NCI-H345 (cell line): ENCODE measurements at regions not wholly inside any gene's neighbourhood (a gene's known extent, or its start where the extent isn't known, plus 50 kb on each side); places are given as distances from the start of the nearest gene placed in this dataset.
"Not testable (repeated sequence)": the region's sequence is repeated elsewhere in the genome, so short reads cannot be mapped to it uniquely, and the experiment has no call there.

Experiments used
- DNase-seq: peaks from one replicate; lab custom pipeline; 2025; lab: John Stamatoyannopoulos, UW

GRCh38 chr11:34794696-34795095, 121.5 kb downstream of the APIP start:
- no peak for DNase-seq

DNA sequence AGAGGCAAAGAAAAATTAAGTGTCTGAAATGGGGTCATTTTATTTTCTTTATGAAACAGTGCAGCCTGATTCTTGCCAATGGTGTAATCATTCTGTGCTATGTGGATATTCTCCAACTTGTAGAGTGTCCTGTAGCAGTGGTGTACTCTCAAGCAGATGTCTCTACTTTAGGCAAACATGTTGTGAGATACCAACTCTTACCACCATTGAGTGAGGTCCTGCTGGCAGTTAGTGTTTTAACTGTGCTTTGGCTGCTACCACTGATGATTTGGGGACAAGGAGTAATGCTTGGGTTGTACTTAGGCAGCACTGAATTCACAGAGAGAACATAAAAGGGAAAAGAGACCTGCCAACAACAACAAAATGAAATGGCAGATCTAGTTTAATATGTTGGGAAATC, 122.5 kb downstream of the APIP start:
- no peak for DNase-seq

DNA sequence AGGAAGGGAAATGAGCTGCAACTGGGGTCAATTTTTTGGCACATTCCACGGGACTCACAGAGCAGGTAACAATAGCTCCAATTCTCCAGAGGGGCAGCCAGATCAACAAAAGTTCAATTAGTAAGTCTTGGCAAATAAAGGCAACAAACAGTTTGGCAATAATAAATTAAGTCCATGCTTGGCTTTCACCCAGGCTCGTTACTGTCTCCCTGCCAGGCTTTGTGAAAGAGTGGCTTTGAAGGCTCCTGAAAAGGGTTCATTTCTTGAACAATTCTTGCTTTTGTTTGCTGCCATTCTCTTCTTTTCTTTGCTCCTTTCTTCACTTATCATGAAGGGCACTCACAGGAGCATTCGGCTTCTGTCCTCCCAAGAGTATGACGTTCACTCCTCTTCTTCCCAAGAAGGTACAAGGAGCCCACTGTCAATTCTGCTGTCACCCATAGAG, 123.3 kb downstream of the APIP start:
- DNase-seq: no peak

GRCh38 chr11:34791780-34792542, 124.2 kb downstream of the APIP start:
- no peak for DNase-seq

DNA sequence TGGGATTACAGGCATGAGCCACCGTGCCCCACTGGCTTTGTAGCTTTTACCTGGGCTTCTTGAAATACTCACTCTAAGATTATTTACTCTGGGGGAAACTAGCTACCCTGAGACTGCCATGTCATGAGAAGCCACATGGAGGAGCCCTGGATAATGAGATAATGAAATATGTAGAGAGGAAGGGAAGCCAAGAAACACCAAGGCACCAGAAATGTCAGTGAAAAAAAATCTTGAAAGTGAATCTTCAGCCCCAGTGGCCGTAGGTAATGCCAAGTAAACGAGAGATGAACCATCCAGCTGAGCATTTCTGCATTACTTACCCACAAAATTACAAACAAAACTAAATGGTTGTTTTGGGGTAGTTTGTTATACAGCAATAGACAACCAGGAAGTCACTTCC, 125.6 kb downstream of the APIP start:
- DNase-seq: no peak

DNA sequence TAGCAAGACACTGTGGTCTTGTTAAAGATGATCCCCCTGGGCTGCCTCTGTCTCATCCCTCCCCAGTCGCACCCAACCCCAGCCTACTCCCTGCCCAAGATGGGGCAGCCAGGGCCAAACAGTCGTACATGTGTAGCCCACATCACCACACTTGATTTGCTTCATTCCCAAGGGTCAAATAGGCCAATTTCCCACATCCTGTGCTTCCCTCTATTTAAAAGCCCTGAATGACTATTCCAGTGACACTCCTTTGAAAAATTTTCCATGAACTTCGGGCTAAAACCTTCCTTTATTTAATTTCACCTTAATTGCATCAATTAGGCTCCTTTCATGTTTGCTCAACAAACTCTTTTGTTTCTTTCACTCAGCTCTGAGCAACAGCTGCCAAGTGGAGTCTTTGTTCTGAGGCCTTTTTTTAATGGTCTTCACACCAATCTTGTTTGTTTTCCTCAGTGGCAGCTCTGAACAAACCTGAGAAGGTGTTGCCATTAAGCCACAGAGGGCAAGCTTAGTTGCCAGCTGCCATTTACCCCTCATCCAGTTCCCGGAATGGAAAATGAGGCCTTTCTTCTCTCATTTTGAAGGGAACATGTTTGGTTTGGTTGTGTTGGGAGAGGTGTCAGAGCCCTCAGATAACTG, 126.9 kb downstream of the APIP start:
- DNase-seq: peak; percentile 73

DNA sequence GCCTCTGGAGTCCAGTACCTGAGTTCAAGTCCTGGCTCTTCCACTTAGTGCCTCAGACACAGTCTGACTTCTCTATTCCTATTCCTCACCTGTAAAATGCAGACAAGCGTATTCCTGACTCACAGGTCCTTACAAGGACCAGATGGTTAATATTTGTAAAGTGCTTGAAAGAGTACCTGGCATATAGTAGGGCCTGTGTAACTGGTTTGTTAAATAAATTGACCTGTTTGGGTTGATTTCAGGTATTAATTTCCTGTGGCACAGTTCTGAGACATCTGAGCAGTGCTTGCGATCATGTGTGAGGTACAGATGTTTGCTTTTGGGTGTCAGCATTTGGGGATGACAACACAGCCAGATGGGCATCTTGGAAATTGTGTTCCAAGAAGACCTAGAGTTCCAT, 127.5 kb downstream of the APIP start:
- DNase-seq: no peak

- DNase-seq: no peak
Observed at GRCh38 chr11:34787895-34788294, 128.3 kb downstream of the APIP start.

DNA sequence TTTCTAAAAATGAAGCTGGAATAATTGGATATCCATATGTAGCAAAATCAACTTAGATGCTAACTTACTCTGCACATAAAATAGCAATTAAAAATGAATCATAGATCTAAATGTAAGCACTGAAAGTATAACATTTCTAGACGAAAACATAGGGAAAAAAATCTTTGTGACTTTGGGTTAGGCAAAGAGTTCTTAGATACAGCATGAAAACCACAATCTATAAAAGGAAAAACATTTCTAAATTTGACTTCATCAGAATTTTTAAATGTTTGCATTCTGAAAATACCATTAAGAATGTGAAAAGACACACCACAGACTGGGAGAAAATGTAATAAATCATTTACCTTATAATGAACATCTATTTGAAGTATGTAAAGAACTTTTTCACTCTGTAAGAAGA, 128.8 kb downstream of the APIP start:
- DNase-seq: no peak

GRCh38 chr11:34784318-34784841, 131.8 kb downstream of the APIP start:
- DNase-seq: no peak

- no peak for DNase-seq
Observed at GRCh38 chr11:34783816-34784317, 132.3 kb downstream of the APIP start.

DNA sequence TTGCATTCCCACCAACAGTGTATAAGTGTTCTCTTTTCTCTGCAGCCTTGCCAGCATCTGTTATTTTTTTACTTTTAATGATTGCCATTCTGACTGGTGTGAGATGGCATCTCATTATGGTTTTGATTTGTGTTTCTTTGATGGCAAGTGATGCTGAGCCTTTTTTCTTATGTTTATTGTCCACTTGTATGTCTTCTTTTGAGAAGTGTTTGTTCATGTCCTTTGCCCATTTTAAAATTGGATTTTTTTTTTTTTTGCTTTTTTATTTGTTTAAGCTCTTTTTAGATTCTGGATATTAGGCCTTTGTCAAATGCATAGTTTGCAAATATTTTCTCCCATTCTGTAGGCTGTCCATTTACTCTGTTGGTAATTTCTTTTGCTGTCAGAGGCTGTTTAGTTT, 134.4 kb downstream of the APIP start:
- DNase-seq: not testable (repeated sequence)

- no peak for DNase-seq
Observed at GRCh38 chr11:34775417-34775888, 140.7 kb downstream of the APIP start.

DNA sequence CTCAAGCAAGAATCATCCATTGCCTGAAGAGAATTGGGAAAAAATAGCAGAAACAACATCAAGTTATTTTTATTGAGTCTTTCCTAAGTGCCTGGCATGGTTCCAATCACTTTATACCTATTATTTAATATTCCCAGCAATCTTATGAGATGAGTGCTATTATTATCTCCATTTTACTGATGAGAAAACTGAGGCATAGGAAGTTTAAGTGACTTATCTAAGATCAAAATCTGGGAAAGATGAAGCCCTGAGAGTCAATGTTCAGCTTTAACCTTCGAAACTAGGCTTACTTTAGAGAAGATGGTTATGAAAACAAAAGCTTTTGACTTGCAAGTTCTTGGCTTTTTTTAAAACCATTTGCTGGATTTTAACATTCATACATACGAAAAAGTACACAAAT, 141.6 kb downstream of the APIP start:
- no peak for DNase-seq

- DNase-seq: no peak
Observed at GRCh38 chr11:34773826-34774225, 142.4 kb downstream of the APIP start.

- no peak for DNase-seq
Observed at GRCh38 chr11:34773211-34773610, 143.0 kb downstream of the APIP start.

- no peak for DNase-seq
Observed at GRCh38 chr11:34770111-34770510, 146.1 kb downstream of the APIP start.

- no peak for DNase-seq
Observed at GRCh38 chr11:34769224-34769623, 147.0 kb downstream of the APIP start.

DNA sequence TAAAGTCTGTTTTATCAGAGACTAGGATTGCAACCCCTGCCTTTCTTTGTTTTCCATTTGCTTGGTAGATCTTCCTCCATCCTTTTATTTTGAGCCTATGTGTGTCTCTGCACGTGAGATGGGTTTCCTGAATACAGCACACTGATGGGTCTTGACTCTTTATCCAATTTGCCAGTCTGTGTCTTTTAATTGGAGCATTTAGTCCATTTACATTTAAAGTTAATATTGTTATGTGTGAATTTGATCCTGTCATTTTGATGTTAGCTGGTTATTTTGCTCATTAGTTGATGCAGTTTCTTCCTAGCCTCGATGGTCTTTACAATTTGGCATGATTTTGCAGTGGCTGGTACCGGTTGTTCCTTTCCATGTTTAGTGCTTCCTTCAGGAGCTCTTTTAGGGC, 141.7 kb downstream of the EHF start:
- DNase-seq: not testable (repeated sequence)

GRCh38 chr11:34758262-34758661, 137.4 kb downstream of the EHF start:
- DNase-seq: no peak

DNA sequence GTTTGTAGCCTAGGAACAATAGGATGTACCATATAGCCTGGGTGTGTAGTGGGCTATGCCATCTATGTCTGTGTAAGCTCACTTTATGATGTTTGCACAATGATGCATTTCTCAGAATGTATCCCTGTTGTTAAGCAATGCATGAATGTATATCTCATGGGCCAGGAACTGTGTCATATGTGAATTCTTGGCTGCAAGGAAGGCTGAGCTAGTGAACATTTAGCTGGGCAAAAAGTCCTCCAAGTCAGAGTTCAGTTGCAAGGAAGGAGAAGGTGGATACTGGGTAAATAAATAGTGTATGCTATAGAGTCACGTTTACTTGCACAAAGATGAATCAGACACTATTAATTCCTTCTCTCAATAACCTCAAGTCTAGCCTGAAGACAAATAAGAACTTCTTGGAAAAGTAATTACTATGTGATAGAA, 136.1 kb downstream of the EHF start:
- no peak for DNase-seq

DNA sequence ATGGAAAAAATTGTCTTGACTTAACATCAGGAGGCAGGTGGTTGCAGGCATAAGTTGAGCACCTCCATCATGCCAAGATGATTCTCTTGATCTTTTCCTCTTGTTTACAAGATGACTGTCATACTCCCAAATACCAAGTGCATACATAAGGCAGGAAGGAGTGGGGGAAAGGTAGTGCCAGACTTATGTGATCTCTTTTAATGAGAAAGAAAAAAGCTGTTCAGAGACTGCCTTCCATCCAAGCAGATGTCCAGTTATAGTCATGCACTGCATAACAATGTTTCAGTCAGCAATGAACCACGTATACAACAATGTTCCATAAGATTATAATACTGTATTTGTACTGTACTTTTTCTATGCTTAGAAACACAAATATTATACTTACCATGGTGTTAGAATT, 135.7 kb downstream of the EHF start:
- no peak for DNase-seq

GRCh38 chr11:34755671-34756070, 134.8 kb downstream of the EHF start:
- DNase-seq: no peak
